H1 (cell line): ENCODE measurements at regions not wholly inside any gene's neighbourhood (a gene's known extent, or its start where the extent isn't known, plus 50 kb on each side); places are given as distances from the start of the nearest gene placed in this dataset.
A peak's percentile ranks its signal among the peaks of the same experiment; 100 is the strongest.

Source experiments
- CTCF ChIA-PET: fragments of 300-600 bp; sonication (Branson Sonifier 250); formaldehyde crosslinking; loops from one replicate; lab custom pipeline; 2021; ENCODE audit not compliant: partially characterized antibody; lab: Charles Lee
- POLR2A ChIA-PET: fragments of 300-600 bp; sonication (Branson Sonifier 250); formaldehyde crosslinking; loops from one replicate; lab custom pipeline; 2021; ENCODE audit warnings: inconsistent platforms; ENCODE audit not compliant: partially characterized antibody; lab: Charles Lee
- DNase-seq, 2 experiments: peaks; one replicate each; pipeline versions ENCODE4 v3.0.0 to v3.0.0-alpha.2; 2010 to 2022; ENCODE audit warnings: low spot score in 2 of 2, low read depth in 1 of 2, mixed read lengths in 1 of 2
- FAIRE-seq: peaks from 2 replicates; lab custom pipeline; 2011; peaks lifted over from hg19 to GRCh38; lab: Jason Lieb, UNC
- H2AFZ ChIP-seq: 2 replicates; pipeline ENCODE4 v1.8.1; 2012; ENCODE audit warnings: low read length, inconsistent platforms
- H2AK5ac ChIP-seq: 2 replicates; pipeline ENCODE4 v1.6.1; 2013; ENCODE audit warnings: low read depth, low read length
- H2BK120ac ChIP-seq: replicated peaks from 2 replicates; pipeline ENCODE3; 2013; ENCODE audit warnings: low read depth, low read length, inconsistent platforms
- H2BK12ac ChIP-seq: 2 replicates; pipeline ENCODE4 v1.6.1; 2013; ENCODE audit warnings: low read depth, low read length
- H2BK15ac ChIP-seq: 2 replicates; pipeline ENCODE4 v1.6.1; 2013; ENCODE audit warnings: low read length
- H2BK20ac ChIP-seq: 2 replicates; pipeline ENCODE4 v1.6.1; 2013; ENCODE audit warnings: low read length
- H2BK5ac ChIP-seq: 2 replicates; pipeline ENCODE4 v1.6.1; 2013; ENCODE audit warnings: low read depth, low read length
- H3K14ac ChIP-seq: 2 replicates; pipeline ENCODE4 v1.6.1; 2013; ENCODE audit warnings: inconsistent platforms; ENCODE audit not compliant: insufficient read length
- H3K18ac ChIP-seq: 2 replicates; pipeline ENCODE4 v1.6.1; 2013; ENCODE audit warnings: low read length; ENCODE audit errors: extremely low read depth
- H3K23ac ChIP-seq: 2 replicates; pipeline ENCODE4 v1.6.1; 2013; ENCODE audit warnings: inconsistent platforms; ENCODE audit not compliant: insufficient read length
- H3K23me2 ChIP-seq: 2 replicates; pipeline ENCODE4 v1.6.1; 2013; ENCODE audit warnings: low read depth, low read length
- H3K27ac ChIP-seq: 2 replicates; pipeline ENCODE4 v1.6.1; 2011; ENCODE audit warnings: low read depth, low read length, inconsistent platforms
- H3K27me3 ChIP-seq, 4 experiments: replicated peaks in 1 of 4; 1 replicate in 1 of 4; 2 replicates in 3 of 4; pipeline versions ENCODE4 v1.6.1 to v1.8.1; 2011 to 2013; ENCODE audit warnings: low read length in 3 of 4, mild to moderate bottlenecking in 3 of 4, inconsistent platforms in 2 of 4, mixed read lengths in 2 of 4, moderate library complexity in 1 of 4; ENCODE audit not compliant: control insufficient read depth in 3 of 4, insufficient read depth in 3 of 4; ENCODE audit errors: extremely low read depth in 1 of 4
- H3K36me3 ChIP-seq, 4 experiments: 2 replicates each; pipeline versions ENCODE4 v1.6.1 to v1.8.1; 2011 to 2013; ENCODE audit warnings: mild to moderate bottlenecking in 4 of 4, low read length in 3 of 4, moderate library complexity in 2 of 4, control low read depth in 1 of 4, inconsistent platforms in 1 of 4; ENCODE audit not compliant: insufficient read depth in 4 of 4, control insufficient read depth in 2 of 4
- H3K4ac ChIP-seq: replicated peaks from 2 replicates; pipeline ENCODE3; 2013; ENCODE audit warnings: low read length, low read depth, mixed read lengths, inconsistent platforms; ENCODE audit not compliant: insufficient read length
- H3K4me1 ChIP-seq, 4 experiments: replicated peaks in 1 of 4; 1 replicate in 1 of 4; 2 replicates in 3 of 4; pipeline versions ENCODE4 v1.6.1 to v1.8.1; 2011 to 2013; ENCODE audit warnings: low read length in 3 of 4, inconsistent platforms in 2 of 4, mixed read lengths in 1 of 4; ENCODE audit not compliant: insufficient read depth in 4 of 4, control insufficient read depth in 3 of 4
- H3K4me2 ChIP-seq, 2 experiments: 2 replicates each; pipeline versions ENCODE4 v1.6.1 to v1.8.1; 2011 to 2013; ENCODE audit warnings: low read depth in 2 of 2, low read length in 2 of 2, control low read depth in 1 of 2, inconsistent platforms in 1 of 2, mild to moderate bottlenecking in 1 of 2; ENCODE audit not compliant: insufficient read depth in 1 of 2
- H3K4me3 ChIP-seq, 4 experiments: fragments of 200-600, 300-600 bp in 1 of 4; sonication (generic), shearing (Covaris generic), sonication (Bioruptor Twin) in 1 of 4; 2 replicates each; pipeline versions ENCODE4 v1.5.1 to v1.8.1; 2011 to 2016; ENCODE audit warnings: low read length in 4 of 4, low read depth in 3 of 4, control low read depth in 2 of 4, inconsistent platforms in 2 of 4, mild to moderate bottlenecking in 2 of 4, mixed read lengths in 1 of 4, moderate library complexity in 1 of 4; ENCODE audit not compliant: insufficient read depth in 2 of 4; ENCODE audit errors: extremely low read depth in 1 of 4
- H3K56ac ChIP-seq: replicated peaks from 2 replicates; pipeline ENCODE3; 2013; ENCODE audit warnings: low read depth, mild to moderate bottlenecking, mixed read lengths, low read length, inconsistent platforms; ENCODE audit not compliant: insufficient read length
- H3K79me1 ChIP-seq: 2 replicates; pipeline ENCODE4 v1.6.1; 2013; ENCODE audit warnings: low read depth, low read length, control low read depth
- H3K79me2 ChIP-seq, 2 experiments: 2 replicates each; pipeline versions ENCODE4 v1.6.1 to v1.8.1; 2012 to 2013; ENCODE audit warnings: low read length in 2 of 2, mild to moderate bottlenecking in 2 of 2, inconsistent platforms in 1 of 2; ENCODE audit not compliant: insufficient read depth in 2 of 2, control insufficient read depth in 1 of 2
- H3K9ac ChIP-seq, 4 experiments: replicated peaks in 1 of 4; 1 replicate in 1 of 4; 2 replicates in 3 of 4; pipeline versions ENCODE4 v1.6.1 to v1.8.1; 2011 to 2013; ENCODE audit warnings: low read depth in 3 of 4, low read length in 3 of 4, control low read depth in 2 of 4, mild to moderate bottlenecking in 2 of 4, moderate library complexity in 2 of 4, inconsistent platforms in 1 of 4; ENCODE audit errors: extremely low read depth in 1 of 4
- H3K9me3 ChIP-seq, 2 experiments: 2 replicates each; pipeline versions ENCODE4 v1.6.1 to v1.8.1; 2012 to 2013; ENCODE audit warnings: mild to moderate bottlenecking in 2 of 2, moderate library complexity in 2 of 2, control low read depth in 1 of 2, inconsistent platforms in 1 of 2, low read depth in 1 of 2, low read length in 1 of 2, mixed read lengths in 1 of 2; ENCODE audit not compliant: insufficient read depth in 2 of 2
- H4K20me1 ChIP-seq, 2 experiments: replicated peaks in 1 of 2; 2 replicates each; pipeline versions ENCODE3 to v1.8.1; 2011 to 2013; ENCODE audit warnings: inconsistent platforms in 2 of 2, low read length in 2 of 2, mild to moderate bottlenecking in 1 of 2; ENCODE audit not compliant: insufficient read depth in 2 of 2, control insufficient read depth in 1 of 2
- H4K5ac ChIP-seq: 2 replicates; pipeline ENCODE4 v1.6.1; 2013; ENCODE audit warnings: low read length, low read depth, mixed read lengths, inconsistent platforms; ENCODE audit not compliant: insufficient read length
- H4K8ac ChIP-seq: 2 replicates; pipeline ENCODE4 v1.8.0; 2013; ENCODE audit warnings: mild to moderate bottlenecking, moderate library complexity, low read length, inconsistent platforms; ENCODE audit not compliant: insufficient read depth; ENCODE audit errors: extremely low read depth
- H4K91ac ChIP-seq: replicated peaks from 2 replicates; pipeline ENCODE3; 2013; ENCODE audit warnings: low read length, mixed read lengths, inconsistent platforms; ENCODE audit not compliant: insufficient read length
- BCL11A ChIP-seq, 2 experiments: IDR thresholded peaks; one replicate each; pipeline ENCODE4 v1.6.1; 2011; ENCODE audit warnings: low read depth in 2 of 2, low read length in 2 of 2, mild to moderate bottlenecking in 2 of 2
- CBX5 ChIP-seq: fragments of 300-800, 300-1000 bp; sonication (generic); IDR thresholded peaks from 2 replicates; pipeline ENCODE4 v1.7.1; 2016; ENCODE audit warnings: antibody characterized with exemption, low read length, low read depth
- CEBPB ChIP-seq: IDR thresholded peaks from 2 replicates; pipeline ENCODE4 v1.6.1; 2012; ENCODE audit warnings: low read depth, low read length
- SAP30 ChIP-seq: fragments of 300-600 bp; sonication (generic); IDR thresholded peaks from 2 replicates; pipeline ENCODE4 v1.7.1; 2012; ENCODE audit warnings: low read length, moderate library complexity, mild to moderate bottlenecking, inconsistent platforms; ENCODE audit not compliant: insufficient read depth, insufficient replicate concordance
- SRF ChIP-seq: IDR thresholded peaks from 2 replicates; pipeline ENCODE4 v1.6.1; 2011; ENCODE audit warnings: mild to moderate bottlenecking, low read depth, low read length, moderate library complexity
- TEAD4 ChIP-seq: IDR thresholded peaks from 2 replicates; pipeline ENCODE4 v1.6.1; 2012; ENCODE audit warnings: low read depth, low read length, inconsistent platforms, mixed read lengths
- WGBS, 2 experiments: shearing (Covaris generic) in 1 of 2; methylation state at CpG; one replicate each; pipeline versions ENCODE4 v1.1.6 to v1.1.7; 2013 to 2015; ENCODE audit warnings: low lambda C conversion rate in 2 of 2, mixed read lengths in 2 of 2, inconsistent platforms in 1 of 2, low coverage in 1 of 2, missing lambda C conversion rate in 1 of 2; ENCODE audit not compliant: insufficient replicate concordance in 2 of 2, insufficient coverage in 1 of 2, insufficient read length in 1 of 2; ENCODE audit errors: extremely low coverage in 1 of 2, missing lambda C conversion rate in 1 of 2; 5-methylcytosine and 5-hydroxymethylcytosine counted together

- H3K4me2 ChIP-seq: no peak overlapping the region; a peak in 1 of 4 replicates
- no peak overlapping the region for H3K23ac ChIP-seq
- no peak overlapping the region for H3K14ac ChIP-seq
- no peak for DNase-seq
- no peak overlapping the region for H3K56ac ChIP-seq
- TF ChIP-seq CBX5 (no peak), CEBPB (no peak), SRF (no peak), BCL11A (IDR thresholded peaks at IDR 0.05; ENCODE audit: low read depth in 2 of 2, low read length in 2 of 2) (no peak), TEAD4 (no peak), SAP30 (no peak)
- H3K27me3 ChIP-seq: peaks cover 0 to 5% (median 3%) of the 10 kb centered on the region in 4 experiments; a peak in 2 of 7 replicates
- no peak overlapping the region for H2AK5ac ChIP-seq
- no peak for FAIRE-seq
- H2BK120ac ChIP-seq: no peak overlapping the region
- no peak overlapping the region for H3K9ac ChIP-seq
- H3K18ac ChIP-seq: no peak overlapping the region
- 0 out of 2 replicates have a peak overlapping the region, but pooled peaks have one; percentile 46 for H2BK15ac ChIP-seq
- H4K5ac ChIP-seq: no peak overlapping the region
- 100% methylated on average over 1 of the region's 1 CpG; no CpG with 5 or more reads in 1 of the 2 experiments for WGBS, 2 experiments
- H3K36me3 ChIP-seq: no peaks in the 10 kb centered on the region
- no peak overlapping the region for H2BK20ac ChIP-seq
- ChIA-PET CTCF (interaction anchor here (0.9 to 1.8 kb wide), 2 partner anchors 11 to 16 kb away, joined by 3 to 12 read pairs; no protein-coding TSS in a partner anchor), POLR2A (no interaction called here)
- no peaks in the 10 kb centered on the region; a peak in 1 of 4 replicates for H3K79me2 ChIP-seq
- H4K8ac ChIP-seq: no peak overlapping the region
- H2BK5ac ChIP-seq: no peak overlapping the region
- no peak overlapping the region for H3K4me3 ChIP-seq
- H3K23me2 ChIP-seq: peaks cover 2% of the 10 kb centered on the region; the same call in 1 of the 2 replicates
- H2AFZ ChIP-seq: no peak overlapping the region
- no peaks in the 10 kb centered on the region for H4K20me1 ChIP-seq
- no peak overlapping the region for H3K27ac ChIP-seq
- no peaks in the 10 kb centered on the region for H3K9me3 ChIP-seq
- peaks cover 0 to 19% (median 9%) of the 10 kb centered on the region in 4 experiments; a peak in 6 of 7 replicates for H3K4me1 ChIP-seq
- no peaks in the 10 kb centered on the region for H3K79me1 ChIP-seq
- no peak overlapping the region for H4K91ac ChIP-seq
- H3K4ac ChIP-seq: no peak overlapping the region
- H2BK12ac ChIP-seq: peak overlapping the region; percentile 68; the same call in 1 of the 2 replicates
These were observed 274.3 kb downstream of the BCOR start for GRCh38 chrX:39823424-39823823.
